Vagina (tissue), 2 donors: ENCODE measurements at regions not wholly inside any gene's neighbourhood (a gene's known extent, or its start where the extent isn't known, plus 50 kb on each side); places are given as distances from the start of the nearest gene placed in this dataset.

Experiments
- DNase-seq, 2 donors: peaks; one replicate each; pipeline ENCODE4 v3.0.0-alpha.2; 2017; ENCODE audit errors: extremely low spot score in 2 of 2
- H3K27ac ChIP-seq: fragments of 200-600 bp; sonication (generic); one replicate; pipeline ENCODE4 v1.5.1; 2019
- H3K27me3 ChIP-seq: fragments of 200-600 bp; sonication (generic); one replicate; pipeline ENCODE4 v1.5.1; 2019
- H3K36me3 ChIP-seq, 2 donors: fragments of 200-600 bp; sonication (generic); one replicate each; pipeline ENCODE4 v1.5.1; 2017 to 2019
- H3K4me1 ChIP-seq: fragments of 200-600 bp; sonication (generic); one replicate; pipeline ENCODE4 v1.5.1; 2019
- H3K4me3 ChIP-seq, 2 donors: fragments of 200-600 bp; sonication (generic); 1 replicate in 1 of 2; 2 replicates in 1 of 2; pipeline ENCODE4 v1.5.1; 2016 to 2019
- H3K9me3 ChIP-seq: fragments of 200-600 bp; sonication (generic); one replicate; pipeline ENCODE4 v1.5.1; 2019
- POLR2A ChIP-seq, 2 donors: fragments of 450-650 bp; IDR thresholded peaks; one replicate each; pipeline ENCODE4 v1.6.1; 2017; ENCODE audit warnings: antibody characterized with exemption in 2 of 2, mild to moderate bottlenecking in 2 of 2, moderate library complexity in 2 of 2
- POLR2AphosphoS5 ChIP-seq, 2 donors: sonication (generic); formaldehyde crosslinking; IDR thresholded peaks; one replicate each; pipeline ENCODE4 v1.9.0; 2017; ENCODE audit warnings: antibody characterized with exemption in 2 of 2, mild to moderate bottlenecking in 2 of 2, low read depth in 1 of 2; ENCODE audit not compliant: insufficient read depth in 1 of 2
- intact Hi-C: fragments of 100-400 bp; cut with DNase I; formaldehyde crosslinking; loops from one replicate; pipeline ENCODE4 v1.15.1; 2023
- TF ChIP-seq, protein P1 (sequence below), 3 experiments: fragments of 450-650 bp in 2 of 3; fragments of 200-600 bp in 1 of 3; sonication (generic) in 1 of 3; IDR thresholded peaks; one replicate each; pipeline ENCODE4 v1.5.1; 2017 to 2019; ENCODE audit warnings: antibody characterized with exemption in 3 of 3, mild to moderate bottlenecking in 2 of 3, moderate library complexity in 2 of 3

DNA sequence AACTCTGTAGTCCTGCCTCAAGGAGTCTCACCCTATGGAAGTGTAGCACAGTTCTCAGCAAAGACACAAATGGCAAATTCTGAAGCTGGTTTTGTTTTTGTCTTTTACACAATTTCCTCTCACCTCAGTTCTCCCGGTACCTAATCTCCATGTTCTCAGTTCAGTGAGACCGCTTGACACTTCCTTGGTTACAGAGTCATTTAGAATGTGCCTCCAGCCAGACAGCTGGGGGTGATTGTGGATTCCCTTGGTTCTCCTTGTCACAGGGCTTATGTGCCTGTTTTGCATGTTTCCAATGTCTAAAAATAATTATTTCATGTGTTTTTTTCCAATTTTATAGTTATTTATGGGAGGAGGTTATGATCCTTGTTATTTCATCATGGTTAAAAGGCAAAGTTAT, 379.5 kb upstream of the MAP2 start:
- DNase-seq: no peak
- Histone ChIP-seq H3K4me1 (no peaks in the 10 kb centered on the region), H3K36me3 (no peaks in the 10 kb centered on the region), H3K4me3 (no peak overlapping the region), H3K27ac (no peak overlapping the region), H3K27me3 (no peaks in the 10 kb centered on the region), H3K9me3 (no peaks in the 10 kb centered on the region)
- TF ChIP-seq, protein P1, sequence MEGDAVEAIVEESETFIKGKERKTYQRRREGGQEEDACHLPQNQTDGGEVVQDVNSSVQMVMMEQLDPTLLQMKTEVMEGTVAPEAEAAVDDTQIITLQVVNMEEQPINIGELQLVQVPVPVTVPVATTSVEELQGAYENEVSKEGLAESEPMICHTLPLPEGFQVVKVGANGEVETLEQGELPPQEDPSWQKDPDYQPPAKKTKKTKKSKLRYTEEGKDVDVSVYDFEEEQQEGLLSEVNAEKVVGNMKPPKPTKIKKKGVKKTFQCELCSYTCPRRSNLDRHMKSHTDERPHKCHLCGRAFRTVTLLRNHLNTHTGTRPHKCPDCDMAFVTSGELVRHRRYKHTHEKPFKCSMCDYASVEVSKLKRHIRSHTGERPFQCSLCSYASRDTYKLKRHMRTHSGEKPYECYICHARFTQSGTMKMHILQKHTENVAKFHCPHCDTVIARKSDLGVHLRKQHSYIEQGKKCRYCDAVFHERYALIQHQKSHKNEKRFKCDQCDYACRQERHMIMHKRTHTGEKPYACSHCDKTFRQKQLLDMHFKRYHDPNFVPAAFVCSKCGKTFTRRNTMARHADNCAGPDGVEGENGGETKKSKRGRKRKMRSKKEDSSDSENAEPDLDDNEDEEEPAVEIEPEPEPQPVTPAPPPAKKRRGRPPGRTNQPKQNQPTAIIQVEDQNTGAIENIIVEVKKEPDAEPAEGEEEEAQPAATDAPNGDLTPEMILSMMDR (IDR thresholded peaks at IDR 0.05): no peak
- TF ChIP-seq POLR2AphosphoS5 (IDR thresholded peaks at IDR 0.05; ENCODE audit: insufficient read depth in 1 of 2, low read depth in 1 of 2) (no peak), POLR2A (IDR thresholded peaks at IDR 0.05) (no peak)
- intact Hi-C loops: no loop called here

DNA sequence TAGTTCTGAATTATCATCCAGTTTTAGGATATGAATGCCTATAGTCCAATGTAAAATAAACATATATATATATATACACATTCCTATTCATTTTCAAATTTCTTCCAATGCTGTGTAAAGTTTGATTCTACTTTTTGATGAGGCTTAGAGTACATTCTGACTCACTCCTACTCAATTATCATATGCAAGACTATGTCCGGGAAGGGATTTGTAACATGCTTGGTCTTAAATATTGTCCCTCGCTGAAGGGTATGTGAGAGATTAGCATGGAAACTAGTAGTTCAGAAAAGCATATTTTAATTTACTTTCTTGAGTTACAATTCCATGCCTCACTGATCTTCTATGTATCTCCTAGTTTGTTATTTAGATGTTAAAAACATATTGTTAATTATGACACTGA, 377.7 kb upstream of the MAP2 start:
- Histone ChIP-seq H3K4me3 (no peak overlapping the region), H3K9me3 (no peaks in the 10 kb centered on the region), H3K36me3 (no peaks in the 10 kb centered on the region), H3K27ac (no peak overlapping the region), H3K27me3 (no peaks in the 10 kb centered on the region), H3K4me1 (no peaks in the 10 kb centered on the region)
- TF ChIP-seq POLR2AphosphoS5 (IDR thresholded peaks at IDR 0.05; ENCODE audit: insufficient read depth in 1 of 2, low read depth in 1 of 2) (no peak), POLR2A (IDR thresholded peaks at IDR 0.05) (no peak)
- TF ChIP-seq, protein P1 (IDR thresholded peaks at IDR 0.05): no peak
- intact Hi-C loops: no loop called here
- no peak for DNase-seq

DNA sequence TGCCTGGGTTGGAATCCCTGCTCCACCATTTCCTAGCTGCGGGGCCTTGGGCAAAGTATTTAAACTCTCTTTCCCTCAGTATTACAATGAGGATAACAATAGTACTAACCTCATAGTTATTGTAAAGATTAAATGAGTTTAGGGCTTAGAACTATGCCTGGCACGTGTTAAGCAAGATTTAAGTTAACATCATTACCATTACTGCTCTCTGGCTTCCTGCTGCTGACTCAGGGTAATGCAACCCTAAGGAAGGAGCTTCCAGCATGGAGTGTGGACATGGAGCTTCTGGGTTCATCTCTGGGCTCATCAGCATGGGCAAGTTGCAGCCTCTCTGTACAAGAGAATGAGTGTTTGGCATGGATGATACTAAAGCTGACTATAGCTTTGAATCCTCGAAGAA, 374.2 kb upstream of the MAP2 start:
- TF ChIP-seq POLR2AphosphoS5 (IDR thresholded peaks at IDR 0.05; ENCODE audit: insufficient read depth in 1 of 2, low read depth in 1 of 2) (no peak), POLR2A (IDR thresholded peaks at IDR 0.05) (no peak)
- TF ChIP-seq, protein P1 (IDR thresholded peaks at IDR 0.05): no peak
- no peak overlapping the region for H3K27ac ChIP-seq
- intact Hi-C loops: no loop called here
- no peaks in the 10 kb centered on the region for H3K4me1 ChIP-seq
- no peak for DNase-seq
- H3K9me3 ChIP-seq: no peaks in the 10 kb centered on the region
- H3K36me3 ChIP-seq: no peaks in the 10 kb centered on the region
- H3K4me3 ChIP-seq: no peak overlapping the region
- no peaks in the 10 kb centered on the region for H3K27me3 ChIP-seq

- TF ChIP-seq POLR2A (IDR thresholded peaks at IDR 0.05): no peak
- TF ChIP-seq, protein P1 (IDR thresholded peaks at IDR 0.05): no peak
- no peak for TF ChIP-seq POLR2AphosphoS5 (IDR thresholded peaks at IDR 0.05; ENCODE audit: insufficient read depth in 1 of 2, low read depth in 1 of 2)
- Histone ChIP-seq H3K4me3 (no peak overlapping the region), H3K27ac (no peak overlapping the region), H3K4me1 (no peaks in the 10 kb centered on the region), H3K27me3 (no peaks in the 10 kb centered on the region), H3K9me3 (no peaks in the 10 kb centered on the region), H3K36me3 (no peaks in the 10 kb centered on the region)
- no peak for DNase-seq
- intact Hi-C loops: no loop called here
Observed at GRCh38 chr2:209062210-209062609, 361.6 kb upstream of the MAP2 start.

DNA sequence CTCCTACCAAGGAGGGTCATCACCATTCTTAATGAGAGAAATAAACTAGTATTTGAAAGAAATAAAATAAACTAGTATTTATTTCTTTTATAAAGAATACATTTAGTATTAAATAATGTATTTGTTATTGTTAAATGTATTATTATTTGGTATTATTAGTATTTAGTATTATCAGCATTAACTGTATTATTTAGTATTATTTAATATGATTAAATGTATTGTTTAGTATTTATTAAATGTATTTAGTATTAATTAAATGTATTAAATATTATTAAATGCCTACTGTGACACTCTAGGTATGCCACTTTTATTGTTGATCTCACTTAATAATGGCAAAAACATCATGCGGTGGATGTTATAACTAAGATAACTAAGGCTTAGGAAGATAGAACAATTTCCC, 353.6 kb upstream of the MAP2 start:
- TF ChIP-seq POLR2A (IDR thresholded peaks at IDR 0.05): no peak
- no peak for TF ChIP-seq POLR2AphosphoS5 (IDR thresholded peaks at IDR 0.05; ENCODE audit: insufficient read depth in 1 of 2, low read depth in 1 of 2)
- TF ChIP-seq, protein P1 (IDR thresholded peaks at IDR 0.05): no peak
- Histone ChIP-seq H3K9me3 (no peaks in the 10 kb centered on the region), H3K4me1 (no peaks in the 10 kb centered on the region), H3K36me3 (no peaks in the 10 kb centered on the region), H3K4me3 (no peak overlapping the region), H3K27me3 (no peaks in the 10 kb centered on the region), H3K27ac (no peak overlapping the region)
- no peak for DNase-seq
- intact Hi-C loops: no loop called here
